HCT116 (cell line): ENCODE measurements at regions not wholly inside any gene's neighbourhood (a gene's known extent, or its start where the extent isn't known, plus 50 kb on each side); places are given as distances from the start of the nearest gene placed in this dataset.

Experiments used
- ATAC-seq: fragments of 200-7000 bp; cut with Tn5 transposase; 2 replicates; pipeline ENCODE4 v1.9.1; 2020; ENCODE audit warnings: mild to moderate bottlenecking, moderate library complexity
- BruUV-seq: library from RNA; stranded (reverse); fragments of 400-500 nt; replicated peaks from 2 replicates; lab custom pipeline; 2021; lab: Mats Ljungman, UMichigan
- CTCF ChIA-PET: fragments of 300-600 bp; sonication (Branson Sonifier 250); formaldehyde crosslinking; loops from one replicate; lab custom pipeline; 2021; ENCODE audit warnings: antibody characterized with exemption; lab: Charles Lee
- POLR2A ChIA-PET: fragments of 300-600, 350-600 bp; sonication (Branson Sonifier 250); formaldehyde crosslinking; loops from one replicate; lab custom pipeline; 2021; ENCODE audit warnings: antibody characterized with exemption; lab: Charles Lee
- RAD21 ChIA-PET, 2 experiments: fragments of 300-600 bp; sonication (Branson Sonifier 250); formaldehyde crosslinking; loops; one replicate each; lab custom pipeline; 2023; ENCODE audit warnings: low total read pairs in 2 of 2; ENCODE audit not compliant: uncharacterized antibody in 2 of 2, unreplicated experiment in 2 of 2, low non-redundant PET in 1 of 2; lab: Charles Lee
- DNase-seq: peaks from one replicate; pipeline ENCODE4 v3.0.0-alpha.2; 2010; ENCODE audit warnings: low read depth, low spot score
- H2AFZ ChIP-seq: fragments of 200-600 bp; shearing (Covaris generic), sonication (generic); 2 replicates; pipeline ENCODE4 v1.6.1; 2017; ENCODE audit warnings: low read depth, mixed run types, mixed read lengths, antibody characterized with exemption, low read length; ENCODE audit not compliant: poor library complexity, severe bottlenecking
- H3K27ac ChIP-seq: 2 replicates; pipeline ENCODE4 v1.5.1; 2012; ENCODE audit warnings: low read depth, low read length
- H3K27me3 ChIP-seq: fragments of 200-600 bp; sonication (generic); 2 replicates; pipeline ENCODE4 v1.6.1; 2016; ENCODE audit warnings: mixed run types, low read length, mixed read lengths; ENCODE audit not compliant: insufficient read depth
- H3K36me3 ChIP-seq, 2 experiments: fragments of 200-500 bp in 1 of 2; fragments of 200-600 bp in 1 of 2; sonication (Bioruptor generic) in 1 of 2; sonication (generic) in 1 of 2; 2 replicates each; pipeline versions ENCODE4 v1.5.1 to v1.6.1; 2014 to 2016; ENCODE audit warnings: low read length in 2 of 2, inconsistent platforms in 1 of 2, mixed read lengths in 1 of 2, mixed run types in 1 of 2; ENCODE audit not compliant: insufficient read depth in 2 of 2, control insufficient read depth in 1 of 2
- H3K4me1 ChIP-seq, 2 experiments: fragments of 200-600 bp in 1 of 2; sonication (generic) in 1 of 2; 2 replicates each; pipeline versions ENCODE4 v1.5.1 to v1.6.1; 2012 to 2017; ENCODE audit warnings: low read length in 2 of 2, inconsistent platforms in 1 of 2, mild to moderate bottlenecking in 1 of 2, mixed read lengths in 1 of 2, mixed run types in 1 of 2, moderate library complexity in 1 of 2; ENCODE audit not compliant: insufficient read depth in 2 of 2, control insufficient read depth in 1 of 2
- H3K4me2 ChIP-seq: fragments of 200-600 bp; sonication (generic); 2 replicates; pipeline ENCODE4 v1.6.1; 2017; ENCODE audit warnings: mixed run types, low read length, mixed read lengths
- H3K4me3 ChIP-seq, 2 experiments: fragments of 200-600 bp in 1 of 2; sonication (generic) in 1 of 2; replicated peaks in 1 of 2; 2 replicates each; pipeline ENCODE4 v1.5.1; 2011 to 2016; ENCODE audit warnings: low read length in 2 of 2, control low read depth in 1 of 2, low read depth in 1 of 2, mild to moderate bottlenecking in 1 of 2, mixed read lengths in 1 of 2, mixed run types in 1 of 2
- H3K79me2 ChIP-seq: fragments of 200-600 bp; sonication (generic); 2 replicates; pipeline ENCODE4 v1.6.1; 2017; ENCODE audit warnings: mild to moderate bottlenecking, mixed run types, low read length, moderate library complexity, mixed read lengths; ENCODE audit not compliant: insufficient read depth
- H3K9ac ChIP-seq: fragments of 200-600 bp; sonication (generic); 2 replicates; pipeline ENCODE4 v1.6.1; 2016; ENCODE audit warnings: low read length, mixed read lengths
- H3K9me2 ChIP-seq: fragments of 200-600 bp; sonication (generic), shearing (Covaris generic); 2 replicates; pipeline ENCODE4 v1.6.1; 2017; ENCODE audit warnings: mixed run types, mild to moderate bottlenecking, moderate library complexity; ENCODE audit not compliant: insufficient read depth
- H3K9me3 ChIP-seq, 2 experiments: fragments of 200-500 bp in 1 of 2; fragments of 200-600 bp in 1 of 2; sonication (Bioruptor generic) in 1 of 2; sonication (generic) in 1 of 2; 2 replicates each; pipeline ENCODE4 v1.6.1; 2014 to 2017; ENCODE audit warnings: low read length in 2 of 2, mixed read lengths in 2 of 2, inconsistent platforms in 1 of 2, low read depth in 1 of 2, mild to moderate bottlenecking in 1 of 2, mixed run types in 1 of 2, moderate library complexity in 1 of 2; ENCODE audit not compliant: control insufficient read depth in 1 of 2, insufficient read depth in 1 of 2
- H4K20me1 ChIP-seq: fragments of 200-600 bp; sonication (generic), shearing (Covaris generic); 2 replicates; pipeline ENCODE4 v1.6.1; 2017; ENCODE audit warnings: mixed run types, mild to moderate bottlenecking, moderate library complexity; ENCODE audit not compliant: insufficient read depth
- FOSL1 ChIP-seq: IDR thresholded peaks from 2 replicates; pipeline ENCODE4 v1.6.1; 2012; ENCODE audit warnings: low read depth
- REST ChIP-seq: IDR thresholded peaks from 2 replicates; pipeline ENCODE4 v1.6.1; 2012; ENCODE audit warnings: low read depth
- SP1 ChIP-seq: IDR thresholded peaks from 2 replicates; pipeline ENCODE4 v1.6.1; 2012; ENCODE audit warnings: low read depth
- intact Hi-C: fragments of 100-400 bp; cut with micrococcal nuclease; formaldehyde crosslinking; loops from 2 replicates; pipeline ENCODE4 v1.10.0; 2022

DNA sequence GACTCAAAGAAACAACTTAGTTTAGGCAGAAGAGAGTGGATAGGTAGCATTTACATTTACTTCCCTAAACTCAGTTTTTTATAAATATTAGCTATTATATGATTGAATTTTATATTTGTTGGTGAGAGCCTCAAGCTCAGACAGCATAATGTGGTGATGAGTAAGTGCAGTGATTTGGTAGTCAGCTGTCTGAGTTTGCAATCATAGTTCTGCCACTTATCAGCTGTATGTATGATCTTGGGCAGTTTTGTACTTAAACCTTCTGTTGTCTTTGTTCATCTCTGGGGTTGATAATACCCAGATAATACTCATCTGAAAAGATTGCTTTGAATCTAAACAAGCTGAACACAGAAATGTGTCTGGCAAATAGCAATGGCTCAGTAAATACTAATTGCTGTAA lies 108.8 kb downstream of the ANXA1 start:
- POLR2A ChIA-PET: no interaction called here
- H3K9ac ChIP-seq: no peak overlapping the region
- RAD21 ChIA-PET: no interaction called here
- H3K4me1 ChIP-seq: no peaks in the 10 kb centered on the region
- H3K36me3 ChIP-seq: no peaks in the 10 kb centered on the region
- H3K79me2 ChIP-seq: no peaks in the 10 kb centered on the region
- H3K27ac ChIP-seq: no peak overlapping the region
- no peak overlapping the region for H3K4me2 ChIP-seq
- no peak overlapping the region for H3K4me3 ChIP-seq
- CTCF ChIA-PET: interaction anchor here (0.8 kb wide), 1 partner anchor 9 kb away, joined by 3 read pairs; no protein-coding TSS in a partner anchor
- TF ChIP-seq FOSL1 (no peak), REST (no peak)
- TF ChIP-seq, all 23 proteins: peak for 0
- H3K9me3 ChIP-seq: no peaks in the 10 kb centered on the region
- H3K9me2 ChIP-seq: no peaks in the 10 kb centered on the region
- H4K20me1 ChIP-seq: no peaks in the 10 kb centered on the region
- BruUV-seq: no TSS peak
- ATAC-seq (no peak), DNase-seq (no peak)
- H3K27me3 ChIP-seq: 0 out of 2 replicates have a peak, but pooled peaks cover 3% of the 10 kb centered on the region
- H2AFZ ChIP-seq: no peak overlapping the region
- intact Hi-C loops: no loop called here

DNA sequence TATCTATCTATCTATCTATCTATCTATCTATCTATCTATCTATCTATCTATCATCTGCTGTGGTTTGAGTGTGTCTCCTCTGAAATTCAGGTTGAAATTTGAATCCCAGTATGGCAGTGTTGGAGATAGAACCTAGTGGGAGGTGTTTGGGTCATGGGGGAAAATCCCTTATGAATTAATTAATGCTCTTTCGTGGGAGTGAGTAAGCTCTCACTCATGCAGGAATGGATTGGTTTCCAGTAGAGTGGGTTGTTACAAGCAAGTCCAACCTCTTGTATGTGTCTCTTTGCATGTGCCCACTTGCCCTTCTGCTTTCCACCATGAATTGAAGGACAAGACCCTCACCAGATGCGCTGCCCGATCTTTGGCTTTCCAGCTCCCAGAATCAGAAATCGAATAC lies 113.0 kb downstream of the ANXA1 start:
- H3K4me3 ChIP-seq: no peak overlapping the region
- no peak for ATAC-seq
- no peak overlapping the region for H2AFZ ChIP-seq
- H3K27ac ChIP-seq: no peak overlapping the region
- CTCF ChIA-PET: no interaction called here
- no peak overlapping the region for H3K9ac ChIP-seq
- no peaks in the 10 kb centered on the region for H3K36me3 ChIP-seq
- BruUV-seq: no TSS peak
- no peaks in the 10 kb centered on the region for H3K9me3 ChIP-seq
- RAD21 ChIA-PET: no interaction called here
- H3K9me2 ChIP-seq: no peaks in the 10 kb centered on the region
- no peak for TF ChIP-seq SP1
- no peak for TF ChIP-seq FOSL1
- no peak overlapping the region for H3K4me2 ChIP-seq
- 0 out of 2 replicates have a peak, but pooled peaks cover 3% of the 10 kb centered on the region for H3K27me3 ChIP-seq
- intact Hi-C loops: no loop called here
- no peaks in the 10 kb centered on the region for H3K79me2 ChIP-seq
- H3K4me1 ChIP-seq: no peaks in the 10 kb centered on the region
- no peaks in the 10 kb centered on the region for H4K20me1 ChIP-seq
- POLR2A ChIA-PET: no interaction called here
- no peak for DNase-seq
